ENCODE measurements at regions not wholly inside any gene's neighbourhood (a gene's known extent, or its start where the extent isn't known, plus 50 kb on each side); places are given as distances from the start of the nearest gene placed in this dataset.

DNA sequence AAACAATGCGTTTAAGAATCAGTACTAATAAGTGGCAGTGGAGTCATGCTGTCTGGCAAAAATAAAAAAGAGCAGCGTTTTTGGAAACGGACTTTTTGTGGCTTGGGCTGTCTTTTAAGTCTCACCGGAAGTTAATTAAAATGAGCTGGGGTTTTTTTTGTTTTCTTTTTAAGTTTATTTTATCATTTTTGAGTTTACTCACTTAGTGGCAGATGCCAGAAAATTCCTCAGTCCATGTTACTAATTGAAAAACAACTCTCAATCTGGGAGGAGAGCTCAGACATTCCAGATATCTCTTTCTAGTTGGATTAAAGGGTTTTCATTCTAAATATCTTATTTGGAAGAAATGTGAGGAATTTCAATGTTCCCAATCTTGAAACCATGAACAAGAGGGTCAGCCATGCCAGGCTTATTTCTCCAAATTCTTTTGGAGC is 133.8 kb upstream of the AGR3 start:
- POLR2A ChIA-PET = interaction anchor here (0.6 kb wide), 1 partner anchor 100 kb away, joined by 3 read pairs; no protein-coding TSS in a partner anchor
- no peaks in the 10 kb centered on the region for H3K27me3 ChIP-seq (ENCODE audit: control insufficient read depth in 1 of 2, insufficient read depth in 2 of 2, low read length in 2 of 2)
- H3K27ac Mint-ChIP-seq = no peak overlapping the region
- no peaks in the 10 kb centered on the region for H3K4me1 ChIP-seq (ENCODE audit: insufficient read depth, low read length)
- H3K4me3 Mint-ChIP-seq = no peak overlapping the region
- no peak overlapping the region for H3K4me3 ChIP-seq (ENCODE audit: low read length)
- intact Hi-C loops (cut with DNase I, micrococcal nuclease) = no loop called here
- ATAC-seq (ENCODE audit: poor library complexity) (no peak), DNase-seq (no peak)
- peaks cover 8% of the 10 kb centered on the region for H3K4me1 Mint-ChIP-seq (ENCODE audit: low read depth)
- H3K27me3 Mint-ChIP-seq = no peaks in the 10 kb centered on the region
- no peaks in the 10 kb centered on the region for H3K9me3 ChIP-seq (ENCODE audit: control insufficient read depth in 1 of 2, insufficient read depth in 1 of 2, low read length in 2 of 2)
- TF ChIP-seq, protein P1, sequence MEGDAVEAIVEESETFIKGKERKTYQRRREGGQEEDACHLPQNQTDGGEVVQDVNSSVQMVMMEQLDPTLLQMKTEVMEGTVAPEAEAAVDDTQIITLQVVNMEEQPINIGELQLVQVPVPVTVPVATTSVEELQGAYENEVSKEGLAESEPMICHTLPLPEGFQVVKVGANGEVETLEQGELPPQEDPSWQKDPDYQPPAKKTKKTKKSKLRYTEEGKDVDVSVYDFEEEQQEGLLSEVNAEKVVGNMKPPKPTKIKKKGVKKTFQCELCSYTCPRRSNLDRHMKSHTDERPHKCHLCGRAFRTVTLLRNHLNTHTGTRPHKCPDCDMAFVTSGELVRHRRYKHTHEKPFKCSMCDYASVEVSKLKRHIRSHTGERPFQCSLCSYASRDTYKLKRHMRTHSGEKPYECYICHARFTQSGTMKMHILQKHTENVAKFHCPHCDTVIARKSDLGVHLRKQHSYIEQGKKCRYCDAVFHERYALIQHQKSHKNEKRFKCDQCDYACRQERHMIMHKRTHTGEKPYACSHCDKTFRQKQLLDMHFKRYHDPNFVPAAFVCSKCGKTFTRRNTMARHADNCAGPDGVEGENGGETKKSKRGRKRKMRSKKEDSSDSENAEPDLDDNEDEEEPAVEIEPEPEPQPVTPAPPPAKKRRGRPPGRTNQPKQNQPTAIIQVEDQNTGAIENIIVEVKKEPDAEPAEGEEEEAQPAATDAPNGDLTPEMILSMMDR (IDR thresholded peaks at IDR 0.05) = no peak
- H3K36me3 ChIP-seq (ENCODE audit: insufficient read depth, low read length) = no peaks in the 10 kb centered on the region
- CTCF ChIA-PET = no interaction called here
- H3K36me3 Mint-ChIP-seq (ENCODE audit: low read depth) = no peaks in the 10 kb centered on the region
- H3K27ac ChIP-seq (ENCODE audit: low read depth in 1 of 2, low read length in 2 of 2) = no peak overlapping the region
- H3K9me3 Mint-ChIP-seq = no peaks in the 10 kb centered on the region

DNA sequence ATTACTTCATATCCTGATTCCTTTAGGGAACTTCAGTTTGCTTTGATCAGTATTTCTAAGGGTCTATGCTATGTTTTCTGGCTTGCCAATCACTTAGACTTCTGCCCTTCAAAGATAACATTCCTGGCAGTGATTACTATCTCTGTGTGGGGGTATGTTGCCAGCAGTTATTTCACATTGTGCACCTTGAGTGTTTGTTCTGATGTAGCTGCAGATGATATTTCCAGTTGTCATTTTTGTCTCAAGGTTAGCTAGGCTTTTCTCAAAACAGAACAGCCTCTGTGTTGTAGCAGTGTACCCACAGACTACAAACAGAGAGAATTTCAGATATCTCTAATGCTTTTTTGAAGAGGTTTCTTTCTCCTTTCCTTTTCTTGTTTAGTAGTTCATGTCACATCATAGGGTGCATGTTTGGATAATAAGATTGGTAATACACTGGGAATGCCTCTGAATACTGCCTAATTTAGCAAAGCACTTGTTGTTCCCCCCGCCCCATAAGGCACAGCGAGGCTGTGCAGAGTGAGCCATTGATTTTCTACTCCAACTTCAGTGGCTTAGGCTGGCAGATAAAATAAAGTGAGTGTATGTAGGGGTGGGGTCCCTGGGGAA is 134.7 kb upstream of the AGR3 start:
- POLR2A ChIA-PET = no interaction called here
- ATAC-seq (ENCODE audit: poor library complexity) = no peak

DNA sequence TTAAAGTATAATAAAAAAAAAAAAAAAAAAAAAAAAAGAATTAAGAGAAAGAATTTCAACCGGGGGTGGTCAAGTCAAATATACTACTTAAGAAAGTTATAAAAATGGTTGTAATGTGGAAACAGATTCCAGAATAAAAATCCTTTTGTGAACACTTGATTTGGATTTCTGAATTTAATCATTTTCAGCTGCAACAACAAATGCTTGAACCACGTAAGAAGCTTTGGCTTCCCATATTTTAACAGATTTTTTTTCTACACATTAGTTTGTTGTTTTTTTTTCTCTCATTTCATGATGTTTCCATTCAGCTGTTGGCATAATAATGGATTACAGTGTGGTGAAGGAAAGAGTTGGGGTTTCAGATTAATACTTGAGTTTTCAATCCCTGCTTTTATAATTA is 137.3 kb upstream of the AGR3 start:
- ATAC-seq (ENCODE audit: poor library complexity) = no peak
- no peak overlapping the region for H3K4me3 ChIP-seq (ENCODE audit: low read length)
- ChIA-PET POLR2A (no interaction called here), CTCF (no interaction called here)
- no peaks in the 10 kb centered on the region for H3K36me3 Mint-ChIP-seq (ENCODE audit: low read depth)
- no peak for DNase-seq
- H3K27ac Mint-ChIP-seq = no peak overlapping the region
- H3K9me3 ChIP-seq (ENCODE audit: control insufficient read depth in 1 of 2, insufficient read depth in 1 of 2, low read length in 2 of 2) = no peaks in the 10 kb centered on the region
- H3K4me1 ChIP-seq (ENCODE audit: insufficient read depth, low read length) = no peaks in the 10 kb centered on the region
- H3K4me1 Mint-ChIP-seq (ENCODE audit: low read depth) = peaks cover 12% of the 10 kb centered on the region
- TF ChIP-seq, protein P1 (IDR thresholded peaks at IDR 0.05) = no peak
- no peaks in the 10 kb centered on the region for H3K9me3 Mint-ChIP-seq
- no peaks in the 10 kb centered on the region for H3K27me3 Mint-ChIP-seq
- intact Hi-C loops (cut with DNase I, micrococcal nuclease) = no loop called here
- H3K27ac ChIP-seq (ENCODE audit: low read depth in 1 of 2, low read length in 2 of 2) = no peak overlapping the region
- no peak overlapping the region for H3K4me3 Mint-ChIP-seq
- H3K36me3 ChIP-seq (ENCODE audit: insufficient read depth, low read length) = no peaks in the 10 kb centered on the region
- H3K27me3 ChIP-seq (ENCODE audit: control insufficient read depth in 1 of 2, insufficient read depth in 2 of 2, low read length in 2 of 2) = no peaks in the 10 kb centered on the region

More for the DNA sequence above, 134.7 kb upstream of the AGR3 start:
- no peaks in the 10 kb centered on the region for H3K9me3 Mint-ChIP-seq
- TF ChIP-seq, protein P1 (IDR thresholded peaks at IDR 0.05) = no peak
- no peak overlapping the region for H3K4me3 ChIP-seq (ENCODE audit: low read length)
- intact Hi-C loops (cut with DNase I, micrococcal nuclease) = no loop called here
- H3K36me3 ChIP-seq (ENCODE audit: insufficient read depth, low read length) = no peaks in the 10 kb centered on the region
- H3K36me3 Mint-ChIP-seq (ENCODE audit: low read depth) = no peaks in the 10 kb centered on the region
- no peaks in the 10 kb centered on the region for H3K9me3 ChIP-seq (ENCODE audit: control insufficient read depth in 1 of 2, insufficient read depth in 1 of 2, low read length in 2 of 2)
- H3K27me3 Mint-ChIP-seq = no peaks in the 10 kb centered on the region
- no peak overlapping the region for H3K4me3 Mint-ChIP-seq
- H3K4me1 ChIP-seq (ENCODE audit: insufficient read depth, low read length) = no peaks in the 10 kb centered on the region
- no peaks in the 10 kb centered on the region for H3K27me3 ChIP-seq (ENCODE audit: control insufficient read depth in 1 of 2, insufficient read depth in 2 of 2, low read length in 2 of 2)
- CTCF ChIA-PET = no interaction called here
- H3K27ac ChIP-seq (ENCODE audit: low read depth in 1 of 2, low read length in 2 of 2) = no peak overlapping the region
- no peak overlapping the region for H3K27ac Mint-ChIP-seq
- peaks cover 5% of the 10 kb centered on the region for H3K4me1 Mint-ChIP-seq (ENCODE audit: low read depth)
- no peak for DNase-seq

All from CD4-positive, alpha-beta T cell (primary cell).